ENCODE measurements at regions not wholly inside any gene's neighbourhood (a gene's known extent, or its start where the extent isn't known, plus 50 kb on each side); places are given as distances from the start of the nearest gene placed in this dataset.

DNA sequence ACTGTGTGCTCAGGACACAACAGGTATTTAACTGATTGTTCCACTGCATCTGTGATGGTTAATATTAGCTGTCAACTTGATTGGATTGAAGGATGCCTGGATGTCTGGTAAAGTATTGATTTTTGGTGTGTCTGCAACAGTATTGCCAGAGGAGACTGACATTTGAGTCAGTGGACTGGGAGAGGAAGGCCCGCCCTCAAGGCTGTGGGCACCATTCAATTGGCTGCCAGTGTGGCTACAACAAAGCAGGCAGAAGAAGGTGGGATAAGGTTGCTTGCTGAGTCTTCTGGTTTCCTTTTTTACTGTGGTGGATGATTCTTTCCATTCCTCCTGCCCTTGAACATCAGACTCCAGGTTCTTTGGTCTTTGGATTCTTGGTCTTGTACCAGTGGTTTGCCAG is 137.1 kb upstream of the FAM13C start:
- Histone ChIP-seq H3K27me3 (no peaks in the 10 kb centered on the region), H3K9me3 (peaks cover 7 to 28% of the 10 kb centered on the region in 2 donors), H3K36me3 (no peaks in the 10 kb centered on the region), H3K4me1 (no peaks in the 10 kb centered on the region), H3K27ac (no peak overlapping the region), H3K4me3 (no peak overlapping the region)
- DNase-seq (ENCODE audit: low spot score in 2 of 2): no peak
- TF ChIP-seq, protein P1, sequence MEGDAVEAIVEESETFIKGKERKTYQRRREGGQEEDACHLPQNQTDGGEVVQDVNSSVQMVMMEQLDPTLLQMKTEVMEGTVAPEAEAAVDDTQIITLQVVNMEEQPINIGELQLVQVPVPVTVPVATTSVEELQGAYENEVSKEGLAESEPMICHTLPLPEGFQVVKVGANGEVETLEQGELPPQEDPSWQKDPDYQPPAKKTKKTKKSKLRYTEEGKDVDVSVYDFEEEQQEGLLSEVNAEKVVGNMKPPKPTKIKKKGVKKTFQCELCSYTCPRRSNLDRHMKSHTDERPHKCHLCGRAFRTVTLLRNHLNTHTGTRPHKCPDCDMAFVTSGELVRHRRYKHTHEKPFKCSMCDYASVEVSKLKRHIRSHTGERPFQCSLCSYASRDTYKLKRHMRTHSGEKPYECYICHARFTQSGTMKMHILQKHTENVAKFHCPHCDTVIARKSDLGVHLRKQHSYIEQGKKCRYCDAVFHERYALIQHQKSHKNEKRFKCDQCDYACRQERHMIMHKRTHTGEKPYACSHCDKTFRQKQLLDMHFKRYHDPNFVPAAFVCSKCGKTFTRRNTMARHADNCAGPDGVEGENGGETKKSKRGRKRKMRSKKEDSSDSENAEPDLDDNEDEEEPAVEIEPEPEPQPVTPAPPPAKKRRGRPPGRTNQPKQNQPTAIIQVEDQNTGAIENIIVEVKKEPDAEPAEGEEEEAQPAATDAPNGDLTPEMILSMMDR (IDR thresholded peaks at IDR 0.05): no peak
- intact Hi-C loops (cut with DNase I): no loop called here

DNA sequence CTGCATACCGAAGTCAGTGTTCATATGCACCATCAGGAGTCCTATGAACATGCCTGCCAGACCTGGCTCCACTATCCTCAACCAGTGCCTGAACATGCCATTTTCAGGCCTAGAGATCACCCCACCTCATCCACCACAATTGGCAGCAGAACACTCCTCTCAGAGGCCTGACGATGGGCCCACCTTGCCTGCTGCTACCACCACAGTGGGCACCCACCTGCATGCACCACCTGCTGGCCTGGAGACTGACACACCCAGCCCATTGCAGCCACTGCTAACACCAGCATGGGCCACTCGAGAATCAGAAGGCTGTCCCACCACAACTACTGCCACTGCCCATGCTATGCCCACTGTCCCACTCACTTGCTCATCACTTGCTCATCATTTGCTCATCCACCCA is 130.7 kb upstream of the FAM13C start:
- H3K36me3 ChIP-seq: no peaks in the 10 kb centered on the region
- no peak overlapping the region for H3K4me3 ChIP-seq
- no peaks in the 10 kb centered on the region for H3K27me3 ChIP-seq
- H3K27ac ChIP-seq: no peak overlapping the region
- H3K9me3 ChIP-seq: peaks cover 7 to 31% of the 10 kb centered on the region in 2 donors
- TF ChIP-seq, protein P1 (IDR thresholded peaks at IDR 0.05): no peak
- no peaks in the 10 kb centered on the region for H3K4me1 ChIP-seq
- no peak for DNase-seq (ENCODE audit: low spot score in 2 of 2)
- intact Hi-C loops (cut with DNase I): no loop called here

GRCh38 chr10:59479426-59479825 is 117.1 kb upstream of the FAM13C start:
- no peak for DNase-seq (ENCODE audit: low spot score in 2 of 2)
- intact Hi-C loops (cut with DNase I): no loop called here
- Histone ChIP-seq H3K4me3 (no peak overlapping the region), H3K27me3 (no peaks in the 10 kb centered on the region), H3K36me3 (no peaks in the 10 kb centered on the region), H3K4me1 (no peaks in the 10 kb centered on the region), H3K9me3 (no peaks in the 10 kb centered on the region), H3K27ac (no peak overlapping the region)
- TF ChIP-seq, protein P1 (IDR thresholded peaks at IDR 0.05): no peak

GRCh38 chr10:59470570-59470969 is 108.2 kb upstream of the FAM13C start:
- Histone ChIP-seq H3K36me3 (no peaks in the 10 kb centered on the region), H3K27me3 (no peaks in the 10 kb centered on the region), H3K9me3 (no peaks in the 10 kb centered on the region), H3K4me3 (no peak overlapping the region), H3K4me1 (no peaks in the 10 kb centered on the region), H3K27ac (no peak overlapping the region)
- DNase-seq (ENCODE audit: low spot score in 2 of 2): no peak
- intact Hi-C loops (cut with DNase I): no loop called here
- TF ChIP-seq, protein P1 (IDR thresholded peaks at IDR 0.05): no peak

GRCh38 chr10:59465088-59465487 is 102.7 kb upstream of the FAM13C start:
- Histone ChIP-seq H3K4me3 (no peak overlapping the region), H3K27me3 (no peaks in the 10 kb centered on the region), H3K27ac (no peak overlapping the region), H3K4me1 (peaks cover 0 to 3% of the 10 kb centered on the region in 2 donors), H3K9me3 (no peaks in the 10 kb centered on the region), H3K36me3 (no peaks in the 10 kb centered on the region)
- intact Hi-C loops (cut with DNase I): loop anchor here (10.0 kb wide), 1 partner anchor 220 kb away; no protein-coding TSS in a partner anchor
- no peak for DNase-seq (ENCODE audit: low spot score in 2 of 2)
- TF ChIP-seq, protein P1 (IDR thresholded peaks at IDR 0.05): peak in 2 of 3 experiments; percentile 4 to 45

- Histone ChIP-seq H3K4me3 (no peak overlapping the region), H3K4me1 (peaks cover 0 to 3% of the 10 kb centered on the region in 2 donors), H3K36me3 (no peaks in the 10 kb centered on the region), H3K9me3 (no peaks in the 10 kb centered on the region), H3K27ac (no peak overlapping the region), H3K27me3 (no peaks in the 10 kb centered on the region)
- intact Hi-C loops (cut with DNase I): loop anchor here (10.0 kb wide), 1 partner anchor 220 kb away; no protein-coding TSS in a partner anchor
- DNase-seq (ENCODE audit: low spot score in 2 of 2): no peak
- TF ChIP-seq, protein P1 (IDR thresholded peaks at IDR 0.05): no peak
Observed at GRCh38 chr10:59464483-59464882, 102.1 kb upstream of the FAM13C start.
